A549 (cell line): ENCODE measurements at regions not wholly inside any gene's neighbourhood (a gene's known extent, or its start where the extent isn't known, plus 50 kb on each side); places are given as distances from the start of the nearest gene placed in this dataset.

Experiments used
- CEBPB ChIP-seq, 2 experiments: fragments of >200 bp in 1 of 2; sonication (Bioruptor Twin) in 1 of 2; formaldehyde crosslinking in 1 of 2; IDR thresholded peaks; 2 replicates each; pipeline ENCODE4 v1.6.1; 2012 to 2016
- CHD2 ChIP-seq: fragments of 150-350 bp; IDR thresholded peaks from 2 replicates; pipeline ENCODE4 v1.6.1; 2014; ENCODE audit warnings: low read length; ENCODE audit not compliant: partially characterized antibody
- CHD4 ChIP-seq: fragments of 200-600 bp; sonication (generic); IDR thresholded peaks from 2 replicates; pipeline ENCODE4 v1.6.1; 2016; ENCODE audit warnings: antibody characterized with exemption, mild to moderate bottlenecking, borderline replicate concordance
- CTCF ChIP-seq: fragments of >200 bp; sonication (Bioruptor Twin); formaldehyde crosslinking; IDR thresholded peaks from 3 replicates; pipeline ENCODE4 v1.5.1; 2016
- EHMT2 ChIP-seq: fragments of 200-600 bp; sonication (generic); IDR thresholded peaks from 2 replicates; pipeline ENCODE4 v1.6.1; 2016; ENCODE audit warnings: antibody characterized with exemption, low read depth, mild to moderate bottlenecking, moderate library complexity
- HOXB5 ChIP-seq: fragments of 250-450 bp; sonication (Bioruptor Pico); IDR thresholded peaks from 2 replicates; pipeline ENCODE4 v1.5.0; 2020; ENCODE audit warnings: mild to moderate bottlenecking, moderate library complexity
- NR3C1 ChIP-seq: fragments of >200 bp; sonication (Bioruptor Twin); formaldehyde crosslinking; IDR thresholded peaks from 3 replicates; pipeline ENCODE4 v1.6.1; 2017
- POLR2A ChIP-seq: IDR thresholded peaks from 2 replicates; pipeline ENCODE4 v1.6.1; 2012; ENCODE audit warnings: mild to moderate bottlenecking, low read length
- RCOR1 ChIP-seq: fragments of 150-350 bp; IDR thresholded peaks from 2 replicates; pipeline ENCODE4 v1.6.1; 2014; ENCODE audit warnings: antibody characterized with exemption, low read length, low read depth
- SMC3 ChIP-seq: fragments of >200 bp; sonication (Bioruptor Twin); formaldehyde crosslinking; IDR thresholded peaks from 3 replicates; pipeline ENCODE4 v1.6.1; 2018; ENCODE audit warnings: inconsistent platforms
- SREBF2 ChIP-seq: fragments of 450-650 bp; IDR thresholded peaks from 2 replicates; pipeline ENCODE4 v1.6.1; 2014; ENCODE audit warnings: mild to moderate bottlenecking, moderate library complexity
- USF2 ChIP-seq: fragments of 450-650 bp; IDR thresholded peaks from 2 replicates; pipeline ENCODE4 v1.6.1; 2014; ENCODE audit warnings: antibody characterized with exemption

- TF ChIP-seq CTCF (no peak), RCOR1 (no peak), POLR2A (no peak), HOXB5 (CRISPR knock-in tag) (no peak), SMC3 (no peak), SREBF2 (no peak), USF2 (no peak), CHD4 (no peak), NR3C1 (no peak), CEBPB (IDR thresholded peaks at IDR 0.05) (no peak), EHMT2 (no peak), CHD2 (no peak)
Measured at GRCh38 chr3:77795013-77795412, 755.1 kb downstream of the ROBO2 start.
